GM18867 (cell line): ENCODE measurements at regions not wholly inside any gene's neighbourhood (a gene's known extent, or its start where the extent isn't known, plus 50 kb on each side); places are given as distances from the start of the nearest gene placed in this dataset.
"Not testable (repeated sequence)": the region's sequence is repeated elsewhere in the genome, so short reads cannot be mapped to it uniquely, and the experiment has no call there.

Experiments
- ATAC-seq: cut with Tn5 transposase; IDR thresholded peaks from one replicate; pipeline ENCODE4 v1.9.1; 2021; ENCODE audit warnings: mild to moderate bottlenecking, moderate library complexity; ENCODE audit not compliant: unreplicated experiment

DNA sequence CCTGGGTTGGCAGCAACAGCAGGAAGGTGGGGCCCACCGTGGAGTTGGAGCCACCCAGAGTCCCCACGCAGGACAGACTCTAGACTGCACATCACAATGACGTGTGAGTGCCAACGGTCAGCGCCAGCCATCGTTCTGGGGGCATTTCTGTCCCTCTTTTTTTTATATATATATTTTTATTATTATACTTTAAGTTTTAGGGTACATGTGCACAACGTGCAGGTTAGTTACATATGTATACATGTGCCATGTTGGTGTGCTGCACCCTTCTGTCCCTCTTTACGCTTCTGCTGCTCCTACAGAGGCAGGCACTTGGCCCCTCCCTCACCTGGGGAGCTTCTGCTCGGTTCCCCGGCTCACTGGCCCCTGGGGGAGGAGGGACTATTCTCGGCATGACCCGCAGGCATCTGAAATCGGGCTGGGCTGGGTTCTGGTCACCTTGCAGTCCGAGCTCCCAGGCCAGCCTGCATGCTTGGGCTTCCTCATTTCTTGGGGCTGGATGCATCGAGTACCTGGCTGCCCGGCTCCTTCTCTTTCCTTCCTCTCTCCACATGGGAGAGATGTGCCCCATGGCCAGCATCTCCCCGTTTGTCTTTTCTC is 787.4 kb downstream of the TBC1D22A start:
- ATAC-seq: no peak

DNA sequence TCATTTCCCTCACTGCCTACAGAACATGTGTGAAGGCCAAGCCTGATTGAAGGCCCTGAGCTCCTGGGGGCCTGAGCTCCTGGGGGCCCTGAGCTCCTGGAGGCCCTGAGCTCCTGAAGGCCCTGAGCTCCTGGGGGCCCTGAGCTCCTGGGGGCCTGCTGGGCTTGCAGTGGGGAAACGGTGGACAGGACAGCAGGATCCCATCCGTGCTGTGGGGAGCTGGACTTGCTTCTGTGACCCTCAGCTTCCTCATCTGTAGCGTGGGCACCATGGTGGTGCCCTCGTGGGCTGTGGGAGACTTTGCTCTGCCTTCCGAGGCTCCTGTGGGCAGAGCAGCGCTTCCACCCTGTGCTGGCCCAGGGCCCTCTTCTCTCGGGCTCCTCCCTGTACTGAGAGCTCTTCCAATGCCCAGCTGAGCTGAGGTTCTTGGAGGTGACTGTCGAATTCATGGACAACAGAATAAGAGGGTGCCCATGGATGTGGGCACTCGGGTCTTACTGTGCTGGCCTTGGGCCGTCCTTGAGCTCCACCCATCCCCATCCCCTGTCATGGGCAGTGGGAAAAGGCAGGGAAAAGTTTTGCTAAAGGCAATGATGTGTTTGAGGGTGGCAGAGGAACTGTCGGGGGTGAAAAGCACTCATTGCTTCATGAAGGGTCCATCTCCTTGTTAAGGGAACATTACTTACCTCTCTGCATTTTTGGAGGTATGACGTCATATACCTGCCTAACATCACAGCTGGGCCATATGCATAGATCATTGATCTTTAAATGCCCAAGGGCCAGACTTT is 786.7 kb downstream of the TBC1D22A start:
- no peak for ATAC-seq

DNA sequence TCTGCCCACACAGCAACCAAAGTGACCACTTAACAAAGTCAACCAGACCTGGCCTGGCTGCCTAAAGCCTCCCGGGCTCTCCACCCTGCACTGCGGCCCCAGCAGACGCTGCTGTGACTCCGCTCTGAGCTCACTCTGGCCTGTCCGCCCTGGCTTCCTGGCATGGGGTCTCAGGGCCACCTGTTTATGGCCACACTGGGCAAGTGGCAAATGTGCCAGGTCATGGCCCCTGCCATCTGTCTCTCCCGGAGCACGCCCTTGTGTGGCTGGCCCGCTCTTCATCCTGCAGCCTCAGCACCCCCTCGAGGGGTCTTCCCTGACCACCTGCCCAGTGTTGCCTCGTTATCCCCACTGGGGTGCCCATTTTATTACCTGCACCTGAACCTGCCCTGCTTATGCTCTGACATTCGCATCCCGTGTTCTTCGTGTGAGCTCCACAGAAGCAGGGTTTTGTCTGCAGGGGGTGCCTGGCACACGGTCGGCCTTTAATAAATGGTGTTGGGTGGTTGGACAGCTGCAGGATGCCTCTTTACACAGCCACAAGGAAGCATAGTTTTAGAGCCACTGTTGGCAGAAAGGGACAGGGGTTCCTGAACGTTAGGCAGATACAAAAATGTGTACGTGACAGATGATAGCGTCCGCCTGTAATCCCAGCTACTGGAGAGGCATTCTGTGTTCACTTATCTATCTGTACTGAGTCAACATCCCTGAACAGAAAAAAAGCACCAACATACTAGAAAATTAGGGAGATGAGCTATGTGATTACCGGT is 785.6 kb downstream of the TBC1D22A start:
- ATAC-seq: no peak

DNA sequence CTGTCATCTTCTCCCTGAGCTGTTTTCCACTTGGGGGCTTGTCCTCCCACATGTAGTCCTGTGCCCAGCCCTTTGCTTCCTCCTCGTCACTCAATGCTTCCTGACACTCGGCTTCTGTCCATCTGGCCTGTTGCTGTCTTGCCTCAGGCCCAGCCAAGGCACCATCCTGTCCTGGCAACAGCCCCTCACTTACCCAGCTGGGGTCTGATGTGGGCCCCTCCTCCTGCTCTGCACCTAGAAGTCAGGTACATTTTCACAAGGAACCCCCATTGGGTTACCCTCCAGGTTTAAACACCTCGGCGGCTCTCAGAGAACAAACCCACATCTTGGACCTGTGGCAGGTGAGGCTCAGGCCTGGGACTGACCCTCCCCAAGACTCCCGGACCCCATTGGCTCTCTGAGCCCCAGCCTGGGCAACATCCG is 784.8 kb downstream of the TBC1D22A start:
- ATAC-seq: no peak

DNA sequence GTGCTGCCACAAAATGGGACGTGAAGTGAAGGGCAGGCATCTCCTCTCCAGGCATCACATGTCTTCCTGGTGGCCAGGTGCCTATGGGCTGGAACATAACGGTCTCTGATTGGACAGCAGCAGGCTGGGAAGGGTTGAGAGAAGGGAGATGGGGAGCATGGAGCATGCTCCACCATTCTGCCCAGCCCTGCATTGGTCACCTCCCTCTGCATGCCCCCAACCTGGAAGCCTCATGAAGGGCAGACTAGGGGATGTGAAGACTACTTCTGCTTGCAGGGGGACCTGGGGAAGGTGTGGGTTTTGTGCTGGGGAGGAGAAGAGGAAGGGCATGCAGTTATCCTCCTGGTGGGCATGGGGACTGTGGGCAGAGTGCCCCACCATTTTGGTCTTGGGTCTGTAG is 782.2 kb downstream of the TBC1D22A start:
- ATAC-seq: no peak

DNA sequence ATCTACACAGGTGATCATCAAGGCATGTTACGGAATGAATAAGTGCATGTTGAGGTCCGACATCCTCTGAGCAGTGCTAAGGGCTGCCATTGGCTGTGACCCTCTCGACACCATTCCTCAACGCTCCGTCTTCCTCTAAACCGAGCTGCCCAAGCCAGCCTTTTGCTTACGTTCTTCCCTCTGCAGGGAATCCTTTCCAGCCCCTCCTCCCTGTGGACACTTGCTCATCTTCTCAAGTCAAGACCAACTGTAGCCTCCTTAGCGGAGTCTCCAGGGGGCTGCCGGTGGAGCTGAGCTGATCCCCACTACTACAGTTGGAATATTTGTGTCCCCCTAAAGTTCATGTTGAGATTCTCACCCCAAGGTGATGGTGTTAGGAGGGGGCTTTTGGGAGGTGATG is 781.0 kb downstream of the TBC1D22A start:
- no peak for ATAC-seq

DNA sequence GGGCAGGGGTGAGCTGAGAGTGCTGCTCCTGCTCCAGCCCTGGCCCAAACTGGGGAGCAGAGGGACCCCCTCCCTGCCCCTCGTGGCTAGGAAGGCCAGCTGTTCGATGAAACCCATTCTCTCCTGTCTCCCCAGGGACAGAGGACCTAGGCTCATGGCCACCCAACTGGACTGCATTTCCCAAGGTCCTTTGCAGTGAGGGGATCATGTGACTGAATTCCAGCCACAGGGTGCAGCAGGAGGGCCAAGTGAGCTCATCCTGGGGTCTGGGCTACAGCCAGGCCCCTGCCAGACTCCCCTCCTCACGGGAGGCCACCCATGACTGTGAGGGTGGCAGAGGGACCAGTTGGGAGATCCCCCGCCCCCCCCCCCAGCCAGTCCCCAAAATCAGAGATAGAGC is 777.6 kb downstream of the TBC1D22A start:
- ATAC-seq: no peak

DNA sequence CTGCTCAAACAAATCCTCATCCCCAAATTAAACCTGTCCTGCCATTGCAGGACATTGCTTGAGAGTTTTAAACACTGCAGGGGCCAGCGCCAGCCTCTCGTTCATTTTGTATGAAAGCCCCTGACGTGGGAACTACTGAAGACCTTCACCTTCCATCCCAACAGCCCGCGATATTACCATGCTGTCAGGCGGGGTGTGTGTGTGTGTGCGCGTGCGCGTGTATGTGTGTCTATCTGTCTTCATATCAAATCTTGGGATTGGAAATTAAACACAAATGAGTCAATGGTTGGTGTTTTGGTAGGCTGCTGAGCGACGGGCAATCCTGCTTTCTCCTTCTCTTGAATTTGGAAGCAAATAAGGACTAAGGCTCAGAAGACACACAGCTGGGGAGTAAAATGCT is 776.9 kb downstream of the TBC1D22A start:
- ATAC-seq: no peak

DNA sequence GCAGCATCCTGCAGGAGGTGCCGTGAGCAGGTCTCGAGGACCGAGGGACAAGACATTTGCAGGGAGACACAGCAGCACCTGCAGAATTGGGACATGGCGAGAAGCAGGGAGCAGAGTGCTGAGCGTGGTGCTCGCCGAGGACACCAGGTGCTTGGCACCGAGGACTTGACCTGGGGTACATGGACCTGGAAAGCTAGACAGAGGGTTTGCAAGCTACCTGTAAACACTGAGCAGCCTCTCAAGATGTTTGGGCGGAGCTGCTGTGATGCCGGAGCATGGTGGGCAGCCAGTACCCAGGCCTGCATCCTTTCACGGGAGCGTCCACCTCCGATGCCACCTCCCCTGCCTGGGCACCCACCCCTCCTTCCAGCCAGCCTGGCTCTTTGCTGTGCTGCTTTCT is 773.2 kb downstream of the TBC1D22A start:
- ATAC-seq: no peak

DNA sequence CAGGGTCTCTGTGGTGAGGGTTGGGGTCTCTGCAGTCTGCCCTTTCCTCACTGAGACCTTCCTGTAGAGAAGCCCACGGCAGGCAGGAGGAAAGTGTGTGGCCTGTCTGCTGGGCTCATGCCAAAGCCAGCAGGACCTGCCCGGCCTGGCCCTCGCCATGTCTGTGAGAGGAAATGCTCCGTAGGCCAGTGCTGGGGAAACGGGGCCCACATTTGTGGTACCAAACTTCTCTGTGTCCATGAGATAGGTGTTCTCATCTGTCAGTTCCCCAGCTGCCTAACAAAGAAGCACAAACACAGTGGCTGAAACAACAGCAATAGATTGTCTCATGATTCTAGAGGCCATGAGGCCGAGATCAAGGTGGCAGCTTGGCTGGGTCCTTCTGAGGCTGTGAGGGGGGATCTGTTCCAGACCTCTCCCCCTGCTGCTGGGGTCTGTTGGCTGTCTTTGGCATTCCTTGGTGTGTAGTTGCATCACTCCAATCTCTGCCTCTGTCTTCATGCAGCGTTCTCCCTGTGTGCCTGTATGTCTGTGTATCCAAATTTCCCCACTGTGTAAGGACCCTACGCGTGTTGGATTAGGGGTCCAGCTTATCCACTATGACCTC is 772.5 kb downstream of the TBC1D22A start:
- ATAC-seq: no peak

DNA sequence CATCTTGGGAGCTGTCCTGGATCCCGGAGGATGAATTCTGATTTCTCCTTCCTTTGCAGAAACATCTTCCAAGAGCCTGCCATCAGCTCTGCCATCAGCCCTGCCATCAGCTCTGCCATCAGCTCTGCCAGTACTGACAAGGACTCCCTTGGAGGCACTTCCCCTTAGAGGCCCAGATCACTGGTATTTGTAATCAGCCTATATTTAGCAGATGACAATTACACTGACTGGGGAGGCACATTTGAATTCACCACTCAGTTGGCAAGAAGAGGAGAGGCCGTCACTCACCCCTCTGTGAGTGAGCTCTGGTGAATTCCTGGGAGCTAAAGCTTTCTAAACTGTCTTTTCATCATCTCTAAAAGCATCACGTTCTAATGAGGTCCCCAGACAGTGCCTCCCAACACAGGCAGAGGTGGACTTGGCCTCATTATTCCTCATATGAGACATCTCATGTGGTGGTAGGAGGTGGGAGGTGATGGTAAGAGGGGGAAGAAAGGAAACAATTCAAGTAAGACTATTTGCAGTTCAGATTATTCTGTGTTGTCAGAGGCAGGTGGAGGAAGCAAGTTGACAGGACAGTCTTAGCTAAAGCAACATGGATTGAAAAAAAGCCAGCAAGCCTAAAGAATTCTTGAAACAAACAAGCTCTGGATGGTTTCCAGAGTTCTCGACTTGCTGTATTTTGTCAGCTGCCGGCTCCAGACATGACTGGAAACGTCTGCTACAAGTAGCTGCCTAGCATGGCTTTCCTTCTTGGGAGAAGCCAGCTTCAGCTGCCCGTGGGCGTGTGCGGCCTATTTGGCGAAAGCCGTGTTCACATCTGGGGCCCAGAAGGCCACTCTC is 771.7 kb downstream of the TBC1D22A start:
- ATAC-seq: no peak

DNA sequence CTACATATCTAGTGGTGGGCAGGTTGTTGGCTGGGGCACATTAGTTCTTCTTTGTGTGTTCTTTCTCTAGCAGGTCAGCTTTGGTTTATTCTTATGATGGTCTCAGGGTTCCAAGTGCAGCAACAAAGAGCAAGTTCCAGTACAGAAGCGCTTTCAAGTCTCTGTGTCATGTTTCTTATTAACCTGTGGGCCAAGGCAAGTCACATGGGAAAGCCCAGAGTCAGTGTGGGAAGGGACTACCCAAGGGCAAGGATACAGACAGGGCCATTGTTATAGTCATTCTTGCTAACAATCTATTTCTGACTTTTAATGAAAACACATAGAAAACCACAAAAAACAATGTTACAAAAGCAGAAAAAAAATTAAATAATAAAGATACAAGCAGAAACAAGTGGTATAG is 754.6 kb downstream of the TBC1D22A start:
- ATAC-seq: no peak

DNA sequence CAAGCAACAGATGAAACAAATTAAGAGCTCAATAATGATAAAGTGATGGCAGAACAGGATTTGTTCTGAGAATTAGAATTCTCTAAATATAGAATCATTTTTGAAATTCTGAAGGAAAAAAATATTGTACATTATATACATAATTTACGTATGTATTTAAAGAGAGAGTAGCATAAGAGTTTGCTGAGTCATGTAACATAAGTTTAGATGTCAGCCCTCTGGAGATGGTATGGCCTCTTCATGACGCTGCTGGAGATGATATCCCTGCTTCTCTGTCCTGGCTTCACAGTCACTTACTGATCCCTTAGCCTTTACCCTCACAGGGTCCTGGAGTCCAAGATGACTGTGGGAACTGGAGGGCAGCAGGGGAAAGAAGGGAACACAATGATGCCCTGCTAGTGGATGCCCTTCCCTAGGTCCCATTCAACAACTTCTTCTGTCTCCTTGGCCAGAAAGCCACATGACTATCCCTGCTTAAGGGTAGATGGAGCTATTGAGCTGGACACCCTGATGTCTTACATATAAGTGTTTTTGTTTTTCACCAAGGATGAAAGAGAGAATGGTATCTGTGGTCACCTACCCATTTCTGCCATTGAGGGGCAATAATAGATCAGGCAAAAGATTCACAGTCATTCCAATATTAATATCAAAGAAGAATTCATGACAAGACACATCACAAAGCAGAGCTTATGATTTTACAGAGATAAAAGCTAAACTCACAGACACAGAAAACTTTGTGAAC is 753.1 kb downstream of the TBC1D22A start:
- ATAC-seq: no peak

DNA sequence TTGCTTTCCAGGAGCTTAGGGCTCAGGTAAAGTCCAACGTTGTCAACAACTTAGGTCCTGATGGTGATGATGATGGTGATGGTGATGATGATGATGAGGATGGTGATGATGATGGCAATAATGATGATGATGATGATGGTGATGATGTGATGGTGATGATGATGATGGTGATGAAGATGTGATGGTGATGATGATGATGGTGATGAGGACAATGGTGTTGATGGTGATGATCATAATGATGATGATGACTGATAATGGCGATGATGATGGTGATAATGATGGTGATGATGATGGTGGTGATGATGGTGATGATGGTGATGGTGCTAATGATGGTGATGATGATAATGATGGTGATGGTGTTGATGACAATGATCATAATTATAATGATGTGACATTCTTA is 750.2 kb downstream of the TBC1D22A start:
- ATAC-seq: no peak

DNA sequence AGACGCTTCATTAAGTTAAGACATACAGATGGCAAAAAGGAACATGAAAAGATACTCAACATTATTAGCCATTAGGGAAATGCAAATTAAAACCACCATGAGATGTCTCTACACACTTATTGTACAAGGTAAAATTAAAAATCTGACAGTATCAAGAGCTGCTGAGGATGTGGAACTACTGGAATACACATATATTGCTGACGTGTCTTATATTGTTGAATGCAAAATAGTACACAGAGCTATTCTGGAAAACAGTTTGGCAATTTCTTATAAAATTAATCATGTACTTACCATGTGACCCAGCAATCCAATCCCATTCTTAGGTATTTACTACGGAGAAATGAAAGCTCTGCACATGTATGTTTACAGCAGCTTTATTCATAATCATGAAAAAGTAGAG is 742.5 kb downstream of the TBC1D22A start:
- no peak for ATAC-seq

DNA sequence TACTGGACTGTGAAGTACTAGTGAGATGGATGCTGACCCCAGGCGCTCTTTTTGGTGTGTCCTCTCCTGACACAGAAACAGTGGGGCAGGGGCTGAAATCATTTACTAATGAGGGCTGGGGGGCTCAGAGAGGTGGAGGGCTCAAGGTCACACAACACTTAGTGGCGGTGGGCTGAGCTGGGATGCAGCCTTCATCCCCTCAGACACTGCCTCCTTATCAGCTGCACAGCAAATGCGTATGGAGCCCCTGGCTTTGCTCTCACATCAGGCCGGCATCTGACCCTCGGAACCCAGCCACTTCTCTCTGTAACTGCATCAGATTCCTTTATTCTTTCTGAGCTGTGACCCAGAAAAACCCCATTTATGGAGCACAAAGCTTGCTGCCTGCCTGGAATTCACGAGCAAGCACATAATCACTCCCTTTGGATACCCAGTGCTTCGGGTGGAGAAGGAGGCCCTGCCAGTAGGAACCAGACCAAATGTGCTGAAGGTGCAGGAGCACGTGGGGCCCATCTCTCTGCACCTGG is 736.6 kb downstream of the TBC1D22A start:
- ATAC-seq: no peak

DNA sequence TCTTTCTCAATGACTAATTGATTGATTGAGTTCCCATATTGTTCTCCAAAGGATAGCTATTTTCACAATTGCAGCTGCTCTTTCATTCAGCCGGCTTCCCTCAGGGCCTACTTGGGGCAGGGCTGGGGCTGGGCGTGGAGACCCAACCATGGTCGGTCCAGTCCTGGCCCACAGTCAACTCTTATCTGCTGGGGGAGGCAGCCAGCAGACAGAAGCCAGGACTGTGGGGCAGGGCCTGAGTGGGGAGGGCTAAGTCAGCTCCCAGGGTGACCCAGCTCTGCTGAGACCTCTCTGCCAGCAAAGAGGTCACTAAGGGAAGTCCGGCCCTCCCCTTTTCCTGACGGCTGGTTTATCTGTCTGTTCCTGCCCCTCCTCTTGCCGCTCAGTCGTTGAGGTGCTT is 735.2 kb downstream of the TBC1D22A start:
- ATAC-seq: no peak

DNA sequence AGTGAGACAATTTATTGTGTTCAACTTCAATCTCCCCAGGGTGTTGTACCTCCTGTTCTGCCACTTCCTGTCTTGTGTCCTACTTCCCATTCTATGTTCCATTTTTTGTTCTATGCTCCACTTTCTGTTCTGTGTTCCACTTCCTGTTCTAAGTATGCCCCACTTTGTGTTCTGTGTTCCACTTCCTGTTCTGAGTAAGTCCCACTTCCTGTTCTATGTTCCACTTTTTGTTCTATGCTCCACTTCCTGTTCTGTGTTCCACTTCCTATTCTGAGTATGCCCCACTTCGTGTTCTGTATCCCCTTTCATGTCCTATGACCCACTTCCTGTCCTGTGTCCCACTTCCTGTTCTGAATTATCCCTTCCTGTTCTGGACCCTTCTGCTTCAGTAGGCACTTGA is 732.7 kb downstream of the TBC1D22A start:
- ATAC-seq: no peak

DNA sequence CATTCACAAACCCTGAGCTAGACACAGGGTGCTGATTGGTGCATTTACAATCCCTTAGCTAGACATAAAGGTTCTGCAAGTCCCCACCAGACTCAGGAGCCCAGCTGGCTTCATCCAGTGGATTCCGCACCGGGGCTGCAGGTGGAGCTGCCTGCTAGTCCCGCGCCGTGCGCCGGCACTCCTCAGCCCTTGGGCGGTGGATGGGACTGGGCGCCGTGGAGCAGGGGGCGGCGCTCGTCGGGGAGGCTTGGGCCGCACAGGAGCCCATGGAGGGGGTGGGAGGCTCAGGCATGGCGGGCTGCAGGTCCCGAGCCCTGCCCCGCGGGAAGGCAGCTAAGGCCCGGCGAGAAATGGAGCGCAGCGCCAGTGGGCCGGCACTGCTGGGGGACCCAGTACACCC is 725.7 kb downstream of the TBC1D22A start:
- ATAC-seq: not testable (repeated sequence)
